MM.1S (cell line): ENCODE measurements at regions not wholly inside any gene's neighbourhood (a gene's known extent, or its start where the extent isn't known, plus 50 kb on each side); places are given as distances from the start of the nearest gene placed in this dataset.

ENCODE experiments used
- CTCF ChIP-seq: fragments of 300-600 bp; sonication (generic); IDR thresholded peaks from 2 replicates; pipeline ENCODE4 v1.5.1; 2016; ENCODE audit warnings: antibody characterized with exemption, low read length, mixed read lengths
- EZH2 ChIP-seq: fragments of 300-600 bp; sonication (generic); optimal IDR thresholded peaks from 2 replicates; pipeline ENCODE3; 2017; ENCODE audit warnings: low read depth, mild to moderate bottlenecking, antibody characterized with exemption, low read length, mixed read lengths

DNA sequence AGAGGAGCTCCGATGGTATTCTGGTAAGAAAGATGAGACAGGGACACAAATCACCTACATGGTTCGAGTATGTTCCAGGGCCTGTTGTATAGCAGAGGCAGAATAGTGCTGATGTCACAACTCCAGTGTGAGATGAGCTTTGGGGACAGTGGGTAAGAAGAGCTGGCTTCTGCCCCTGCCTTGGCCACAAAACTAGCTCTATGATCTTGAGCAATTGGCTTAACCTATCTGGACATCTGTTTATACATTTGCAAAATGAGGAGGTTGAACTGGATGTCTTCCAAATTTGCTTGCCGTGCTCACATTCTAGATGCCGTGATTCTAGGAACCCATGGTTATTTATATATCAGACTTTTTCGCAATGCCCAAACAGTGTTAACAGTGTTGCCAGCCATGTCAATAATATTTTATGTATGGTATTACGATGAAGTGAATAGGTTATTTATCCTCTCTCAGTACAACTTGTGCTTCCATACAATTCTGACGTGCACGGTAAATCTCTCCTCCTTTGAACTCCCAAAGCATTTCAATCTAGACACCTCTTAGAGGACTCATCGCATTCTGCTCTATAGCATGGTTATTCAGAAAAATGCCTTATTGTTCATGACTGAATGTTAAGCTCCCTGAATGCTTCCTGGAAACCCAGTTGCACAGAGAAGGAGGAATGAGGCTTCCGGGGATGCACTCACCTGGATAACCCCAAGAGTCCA, 316.0 kb downstream of the FOXO1 start:
- TF ChIP-seq CTCF (no peak), EZH2 (no peak)
